ENCODE measurements at regions not wholly inside any gene's neighbourhood (a gene's known extent, or its start where the extent isn't known, plus 50 kb on each side); places are given as distances from the start of the nearest gene placed in this dataset.

DNA sequence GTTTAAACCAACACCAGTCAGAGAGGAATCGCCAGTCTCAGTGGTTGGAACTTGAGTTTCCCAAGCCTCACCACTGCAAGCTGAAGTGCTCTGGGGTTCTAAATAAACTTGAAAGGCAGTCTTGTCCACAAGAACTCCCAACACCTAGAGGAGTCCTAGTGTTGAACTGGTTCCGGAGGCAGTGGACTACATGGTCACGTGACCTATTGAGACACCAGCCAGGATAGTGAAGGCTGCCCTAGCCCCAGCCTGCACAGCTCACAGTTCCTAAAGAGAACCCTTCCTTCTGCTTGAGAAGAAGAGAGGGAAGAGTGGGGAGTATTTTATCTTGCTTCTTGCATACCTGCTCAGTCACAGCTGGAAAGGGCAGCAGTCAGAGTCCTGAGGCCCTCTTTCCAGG lies 1012.7 kb upstream of the ADGRL3 start:
- TF ChIP-seq JUN (IDR thresholded peaks at IDR 0.05; ENCODE audit: low read depth, low read length) (no peak), GTF2F1 (IDR thresholded peaks at IDR 0.05; ENCODE audit: borderline replicate concordance, low read depth, low read length) (no peak), PHF8 (conservative IDR thresholded peaks at IDR 0.05; ENCODE audit: low read depth, low read length) (no peak)
- TF ChIP-seq, protein P1, sequence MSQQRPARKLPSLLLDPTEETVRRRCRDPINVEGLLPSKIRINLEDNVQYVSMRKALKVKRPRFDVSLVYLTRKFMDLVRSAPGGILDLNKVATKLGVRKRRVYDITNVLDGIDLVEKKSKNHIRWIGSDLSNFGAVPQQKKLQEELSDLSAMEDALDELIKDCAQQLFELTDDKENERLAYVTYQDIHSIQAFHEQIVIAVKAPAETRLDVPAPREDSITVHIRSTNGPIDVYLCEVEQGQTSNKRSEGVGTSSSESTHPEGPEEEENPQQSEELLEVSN (IDR thresholded peaks at IDR 0.05), result no peak
- H3K9me3 ChIP-seq (ENCODE audit: insufficient read depth in 2 of 2, low read depth in 1 of 2, low read length in 1 of 2), result no peaks in the 10 kb centered on the region
- H3K9ac ChIP-seq (replicated peaks in 1 of 4; ENCODE audit: extremely low read depth in 1 of 4, low read depth in 3 of 4, low read length in 3 of 4), result no peak overlapping the region
- H3K18ac ChIP-seq (ENCODE audit: extremely low read depth, low read length), result no peak overlapping the region
- DNase-seq (ENCODE audit: low read depth in 1 of 2, low spot score in 2 of 2) (no peak), FAIRE-seq (no peak)
- H3K36me3 ChIP-seq (ENCODE audit: control insufficient read depth in 2 of 4, insufficient read depth in 4 of 4, low read length in 3 of 4), result no peaks in the 10 kb centered on the region
- ChIA-PET POLR2A (ENCODE audit: partially characterized antibody) (no interaction called here), CTCF (ENCODE audit: partially characterized antibody) (no interaction called here)
- no peaks in the 10 kb centered on the region for H3K23me2 ChIP-seq (ENCODE audit: low read depth, low read length)
- H3K79me2 ChIP-seq (ENCODE audit: control insufficient read depth in 1 of 2, insufficient read depth in 2 of 2, low read length in 2 of 2), result no peaks in the 10 kb centered on the region
- H3K27ac ChIP-seq (ENCODE audit: low read depth, low read length), result no peak overlapping the region
- no peak overlapping the region for H2BK15ac ChIP-seq (ENCODE audit: low read length)
- no peaks in the 10 kb centered on the region for H4K20me1 ChIP-seq (replicated peaks in 1 of 2; ENCODE audit: control insufficient read depth in 1 of 2, insufficient read depth in 2 of 2, low read length in 2 of 2)
- no peak overlapping the region for H2BK20ac ChIP-seq (ENCODE audit: low read length)
- no peak overlapping the region for H3K14ac ChIP-seq (ENCODE audit: insufficient read length)
- H4K8ac ChIP-seq (ENCODE audit: extremely low read depth, insufficient read depth, low read length), result no peak overlapping the region
- no peaks in the 10 kb centered on the region for H3K27me3 ChIP-seq (replicated peaks in 1 of 4; ENCODE audit: control insufficient read depth in 3 of 4, extremely low read depth in 1 of 4, insufficient read depth in 3 of 4, low read length in 3 of 4)
- H3K23ac ChIP-seq (ENCODE audit: insufficient read length), result no peak overlapping the region
- H2AFZ ChIP-seq (ENCODE audit: low read length), result peak overlapping the region; percentile 53; the same call in 1 of the 2 replicates
- no peaks in the 10 kb centered on the region for H3K79me1 ChIP-seq (ENCODE audit: low read depth, low read length)
- H3K4me2 ChIP-seq (ENCODE audit: insufficient read depth in 1 of 2, low read depth in 2 of 2, low read length in 2 of 2), result no peak overlapping the region
- no peak overlapping the region for H2BK12ac ChIP-seq (ENCODE audit: low read depth, low read length)
- no peak overlapping the region for H2BK120ac ChIP-seq (replicated peaks; ENCODE audit: low read depth, low read length)
- H3K4me1 ChIP-seq (replicated peaks in 1 of 4; ENCODE audit: control insufficient read depth in 3 of 4, insufficient read depth in 4 of 4, low read length in 3 of 4), result no peaks in the 10 kb centered on the region
- 94% methylated on average over 3 of the region's 3 CpGs; no CpG with 5 or more reads in 1 of the 2 experiments for WGBS, 2 experiments (ENCODE audit: extremely low coverage in 1 of 2, insufficient coverage in 1 of 2, insufficient read length in 1 of 2, insufficient replicate concordance in 2 of 2, low coverage in 1 of 2, low lambda C conversion rate in 2 of 2, missing lambda C conversion rate in 1 of 2)
- H2AK5ac ChIP-seq (ENCODE audit: low read depth, low read length), result no peak overlapping the region
- H3K56ac ChIP-seq (replicated peaks; ENCODE audit: insufficient read length, low read depth, low read length), result no peak overlapping the region
- no peak overlapping the region for H3K4ac ChIP-seq (replicated peaks; ENCODE audit: insufficient read length, low read depth, low read length)
- H3K4me3 ChIP-seq (ENCODE audit: extremely low read depth in 1 of 4, insufficient read depth in 2 of 4, low read depth in 3 of 4, low read length in 4 of 4), result no peak overlapping the region
- no peak overlapping the region for H4K5ac ChIP-seq (ENCODE audit: insufficient read length, low read depth, low read length)
- no peak overlapping the region for H4K91ac ChIP-seq (replicated peaks; ENCODE audit: insufficient read length, low read length)
- H2BK5ac ChIP-seq (ENCODE audit: low read depth, low read length), result no peak overlapping the region
